Sigmoid colon (tissue), 6 donors: ENCODE measurements at regions not wholly inside any gene's neighbourhood (a gene's known extent, or its start where the extent isn't known, plus 50 kb on each side); places are given as distances from the start of the nearest gene placed in this dataset.

Source experiments
- DNase-seq: peaks from one replicate; pipeline ENCODE4 v3.0.0-alpha.2; 2019
- H3K27ac ChIP-seq, 4 donors: fragments of 200-600 bp; sonication (generic); one replicate each; pipeline ENCODE4 v1.5.1; 2016 to 2019; ENCODE audit warnings: mild to moderate bottlenecking in 1 of 4
- H3K27me3 ChIP-seq, 3 donors: fragments of 200-600 bp; sonication (generic); one replicate each; pipeline ENCODE4 v1.5.1; 2019; ENCODE audit warnings: mild to moderate bottlenecking in 1 of 3
- H3K36me3 ChIP-seq, 4 donors: fragments of 200-600 bp; sonication (generic); one replicate each; pipeline ENCODE4 v1.5.1; 2016 to 2019
- H3K4me1 ChIP-seq, 4 donors: fragments of 200-600 bp; sonication (generic); one replicate each; pipeline ENCODE4 v1.5.1; 2017 to 2019
- H3K4me3 ChIP-seq, 4 donors: fragments of 200-600 bp; sonication (generic); one replicate each; pipeline ENCODE4 v1.5.1; 2017 to 2019; ENCODE audit warnings: mild to moderate bottlenecking in 2 of 4, moderate library complexity in 1 of 4
- H3K9me3 ChIP-seq, 4 donors: fragments of 200-600 bp in 3 of 4; sonication (generic) in 3 of 4; one replicate each; pipeline versions ENCODE4 v1.5.1 to v1.6.1; 2013 to 2019
- CTCF ChIP-seq, 4 experiments: fragments of 450-650 bp in 3 of 4; fragments of 200-600 bp in 1 of 4; IDR thresholded peaks; one replicate each; pipeline ENCODE4 v1.5.1; 2016 to 2019; ENCODE audit warnings: antibody characterized with exemption in 4 of 4, mild to moderate bottlenecking in 3 of 4, moderate library complexity in 2 of 4
- EP300 ChIP-seq, 4 donors: sonication (generic); formaldehyde crosslinking; IDR thresholded peaks; one replicate each; pipeline ENCODE4 v1.6.1; 2017; ENCODE audit warnings: antibody characterized with exemption in 4 of 4
- POLR2A ChIP-seq, 2 donors: fragments of 450-650 bp; IDR thresholded peaks; one replicate each; pipeline ENCODE4 v1.6.1; 2016; ENCODE audit warnings: antibody characterized with exemption in 2 of 2, mild to moderate bottlenecking in 2 of 2, moderate library complexity in 2 of 2
- POLR2AphosphoS5 ChIP-seq, 4 donors: sonication (generic); formaldehyde crosslinking; IDR thresholded peaks; one replicate each; pipeline ENCODE4 v1.6.1; 2017; ENCODE audit warnings: antibody characterized with exemption in 4 of 4
- WGBS, 2 donors: extraction: QIAGEN DNeasy Blood & Tissue Kit; methylation state at CpG; one replicate each; pipeline ENCODE4 v1.1.7; 2013; 5-methylcytosine and 5-hydroxymethylcytosine counted together
- intact Hi-C: fragments of 100-400 bp; cut with DNase I; formaldehyde crosslinking; loops from one replicate; pipeline ENCODE4 v1.15.1; 2023
- donor health status: healthy with polysubstance abuse.
- donor health status: healthy.

GRCh38 chr14:36405589-36406274, 85.3 kb upstream of the MBIP start:
- no peaks in the 10 kb centered on the region for H3K36me3 ChIP-seq
- DNase-seq: no peak
- H3K4me1 ChIP-seq: no peaks in the 10 kb centered on the region
- H3K9me3 ChIP-seq: no peaks in the 10 kb centered on the region
- no peak overlapping the region for H3K27ac ChIP-seq
- 88 to 95% methylated on average over 1 of the region's 1 CpG for WGBS, 2 donors
- no peak overlapping the region for H3K4me3 ChIP-seq
- TF ChIP-seq POLR2AphosphoS5 (IDR thresholded peaks at IDR 0.05): no peak
- no peaks in the 10 kb centered on the region for H3K27me3 ChIP-seq
- intact Hi-C loops: no loop called here

DNA sequence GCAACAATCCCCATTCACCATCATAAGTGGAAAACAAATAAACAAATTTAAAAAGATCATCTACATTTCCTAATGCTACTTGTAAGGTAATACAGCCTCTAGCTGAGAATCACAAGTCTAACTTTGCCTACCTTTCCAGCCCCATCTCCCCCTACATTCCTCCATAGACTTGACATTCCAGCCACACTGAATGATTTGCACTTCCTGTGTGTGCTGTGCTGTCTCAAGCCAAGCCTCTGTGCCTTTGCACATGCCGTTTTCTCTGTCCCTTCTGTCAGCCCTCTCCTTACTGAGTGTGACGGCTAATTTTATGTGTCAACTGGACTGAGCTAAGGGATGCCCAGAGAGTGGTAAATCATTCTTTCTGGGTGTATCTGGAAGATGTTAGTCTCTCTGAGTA, 82.4 kb upstream of the MBIP start:
- no peaks in the 10 kb centered on the region for H3K27me3 ChIP-seq
- DNase-seq: no peak
- no peaks in the 10 kb centered on the region for H3K4me1 ChIP-seq
- H3K9me3 ChIP-seq: no peaks in the 10 kb centered on the region
- H3K27ac ChIP-seq: no peak overlapping the region
- 85 to 87% methylated on average over 2 of the region's 2 CpGs for WGBS, 2 donors
- TF ChIP-seq CTCF (IDR thresholded peaks at IDR 0.05): no peak
- no peak for TF ChIP-seq POLR2A (IDR thresholded peaks at IDR 0.05)
- TF ChIP-seq POLR2AphosphoS5 (IDR thresholded peaks at IDR 0.05): no peak
- TF ChIP-seq EP300 (IDR thresholded peaks at IDR 0.05): no peak
- no peak overlapping the region for H3K4me3 ChIP-seq
- intact Hi-C loops: no loop called here
- H3K36me3 ChIP-seq: no peaks in the 10 kb centered on the region

GRCh38 chr14:36398463-36399291, 78.2 kb upstream of the MBIP start:
- H3K4me3 ChIP-seq: no peak overlapping the region
- no peak overlapping the region for H3K27ac ChIP-seq
- intact Hi-C loops: no loop called here
- WGBS, 2 donors: 82% methylated on average over 5 of the region's 5 CpGs
- H3K9me3 ChIP-seq: no peaks in the 10 kb centered on the region
- no peaks in the 10 kb centered on the region for H3K36me3 ChIP-seq
- no peak for DNase-seq
- H3K27me3 ChIP-seq: no peaks in the 10 kb centered on the region
- TF ChIP-seq POLR2AphosphoS5 (IDR thresholded peaks at IDR 0.05): no peak
- TF ChIP-seq POLR2A (IDR thresholded peaks at IDR 0.05): no peak
- no peak for TF ChIP-seq CTCF (IDR thresholded peaks at IDR 0.05)
- no peak for TF ChIP-seq EP300 (IDR thresholded peaks at IDR 0.05)
- H3K4me1 ChIP-seq: no peaks in the 10 kb centered on the region

GRCh38 chr14:36397357-36397756, 76.9 kb upstream of the MBIP start:
- Histone ChIP-seq H3K27ac (no peak overlapping the region), H3K4me1 (no peaks in the 10 kb centered on the region), H3K9me3 (no peaks in the 10 kb centered on the region), H3K4me3 (no peak overlapping the region), H3K36me3 (no peaks in the 10 kb centered on the region), H3K27me3 (no peaks in the 10 kb centered on the region)
- intact Hi-C loops: no loop called here
- no peak for TF ChIP-seq POLR2AphosphoS5 (IDR thresholded peaks at IDR 0.05)
- no peak for TF ChIP-seq POLR2A (IDR thresholded peaks at IDR 0.05)
- TF ChIP-seq EP300 (IDR thresholded peaks at IDR 0.05): no peak
- TF ChIP-seq CTCF (IDR thresholded peaks at IDR 0.05): no peak
- no peak for DNase-seq

DNA sequence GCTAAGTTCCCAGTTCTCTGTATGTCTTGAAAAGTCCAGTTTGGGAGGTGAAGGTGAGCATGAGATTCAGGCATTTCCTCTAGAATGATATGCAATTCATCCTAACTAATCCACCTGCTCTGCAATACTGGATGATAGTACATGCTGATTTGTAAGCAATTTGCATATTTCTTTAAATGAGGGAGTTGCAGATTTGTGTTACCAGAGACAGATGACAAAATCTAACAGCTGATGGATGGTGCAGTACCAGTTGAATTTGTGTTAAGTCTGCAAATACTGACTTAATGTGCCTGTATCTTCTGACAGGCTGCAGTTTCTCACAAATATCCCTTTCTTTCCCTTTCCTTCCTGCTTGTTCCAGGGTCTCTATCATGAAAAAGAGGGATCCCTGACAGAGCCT, 76.4 kb upstream of the MBIP start:
- Histone ChIP-seq H3K27me3 (no peaks in the 10 kb centered on the region), H3K36me3 (no peaks in the 10 kb centered on the region), H3K4me3 (no peak overlapping the region), H3K9me3 (no peaks in the 10 kb centered on the region), H3K4me1 (no peaks in the 10 kb centered on the region), H3K27ac (no peak overlapping the region)
- no peak for DNase-seq
- intact Hi-C loops: no loop called here
- no peak for TF ChIP-seq CTCF (IDR thresholded peaks at IDR 0.05)
- TF ChIP-seq POLR2A (IDR thresholded peaks at IDR 0.05): no peak
- TF ChIP-seq POLR2AphosphoS5 (IDR thresholded peaks at IDR 0.05): no peak
- no peak for TF ChIP-seq EP300 (IDR thresholded peaks at IDR 0.05)
